DLD1 (cell line): ENCODE measurements at regions not wholly inside any gene's neighbourhood (a gene's known extent, or its start where the extent isn't known, plus 50 kb on each side); places are given as distances from the start of the nearest gene placed in this dataset.

Source experiments
- in situ Hi-C: cut with HindIII; loops from 2 replicates; pipeline ENCODE4 v1.10.0; 2017; ENCODE audit warnings: low sequenced_read_pairs

DNA sequence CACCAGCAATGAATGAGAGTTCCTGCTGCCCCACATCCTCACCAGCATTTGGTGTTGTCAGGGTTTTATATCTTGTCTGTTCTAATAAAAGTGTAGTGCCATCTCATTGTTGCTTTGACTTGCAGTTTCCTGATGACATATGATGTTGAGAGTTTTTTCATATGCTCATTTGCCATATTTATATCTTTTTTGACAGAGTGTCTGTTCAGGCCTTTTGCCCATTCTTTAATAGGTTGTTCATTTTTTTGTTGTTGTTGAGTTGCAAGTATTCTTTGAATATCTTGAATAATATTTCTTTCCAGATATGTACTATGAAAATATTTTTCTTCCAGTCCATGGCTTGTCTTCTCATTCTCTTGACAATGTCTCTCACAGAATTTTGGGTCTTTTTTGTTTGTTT lies 111.7 kb upstream of the KCNJ15 start:
- in situ Hi-C loops = no loop called here

DNA sequence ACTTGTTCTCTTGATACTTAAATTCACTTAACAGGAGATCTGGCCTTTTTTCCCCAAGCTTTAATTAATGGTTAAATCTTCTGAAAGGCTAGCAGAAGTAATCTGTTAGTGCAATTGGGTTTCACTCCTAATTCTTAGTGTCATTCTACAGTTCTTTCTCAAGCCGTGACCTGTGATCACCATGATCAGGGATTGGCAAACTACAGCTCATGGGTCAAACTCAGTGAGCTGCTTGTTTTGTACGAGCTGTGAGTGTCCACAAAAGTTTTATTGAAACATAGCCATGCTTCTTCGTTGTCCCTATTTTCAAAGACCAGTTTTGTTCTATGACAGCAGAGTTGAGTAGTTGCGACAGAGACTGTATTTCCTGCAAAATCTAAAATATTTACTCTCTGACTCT lies 109.4 kb upstream of the KCNJ15 start:
- in situ Hi-C loops = no loop called here

DNA sequence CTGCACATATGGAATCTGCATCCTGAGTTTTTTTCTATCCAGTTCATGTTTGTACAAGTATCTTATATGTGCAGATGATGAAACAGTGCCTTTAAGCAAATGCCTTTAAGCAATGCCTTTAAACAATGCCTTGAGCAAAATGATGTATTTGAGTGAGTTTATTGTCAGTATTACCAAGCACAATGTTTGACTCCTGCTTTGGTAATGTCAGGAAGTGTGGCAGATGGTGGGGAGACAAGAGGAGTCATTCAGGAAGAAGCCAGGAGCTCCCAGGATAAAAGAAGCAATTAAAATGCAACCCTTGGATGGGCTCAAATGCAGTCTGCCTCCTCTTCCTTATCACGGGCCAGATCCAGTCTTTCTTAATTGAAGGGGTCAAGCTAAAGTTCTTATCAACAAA lies 108.7 kb upstream of the KCNJ15 start:
- in situ Hi-C loops = no loop called here

DNA sequence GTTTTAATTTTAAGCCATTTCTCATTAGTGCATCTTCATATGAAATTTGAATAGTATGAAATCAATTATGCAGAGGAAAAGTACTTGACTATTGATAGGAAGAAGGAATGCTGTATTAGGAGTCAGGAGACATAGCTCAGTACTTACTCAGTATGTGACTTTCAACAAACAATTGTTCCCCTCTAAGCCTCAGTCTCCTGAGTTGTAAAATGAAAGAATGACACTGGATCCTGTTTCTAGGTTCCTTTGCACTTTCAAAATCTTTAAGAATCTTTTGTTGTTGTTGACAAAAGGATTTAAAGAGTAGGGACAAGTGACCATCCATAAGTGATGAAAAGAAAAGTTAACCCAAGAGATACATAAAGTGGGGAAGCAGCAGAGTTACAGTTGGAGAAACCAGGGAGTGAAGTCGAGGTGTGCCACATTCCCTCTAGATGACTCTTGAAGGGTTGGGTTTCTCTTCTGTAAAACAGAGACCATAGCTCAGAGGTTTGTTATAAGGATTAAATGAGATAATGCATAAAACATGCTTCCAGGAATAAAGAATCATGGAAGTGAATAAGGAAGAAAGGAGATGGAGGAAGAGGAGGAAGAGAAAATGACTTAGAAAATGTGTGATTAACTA lies 105.7 kb upstream of the KCNJ15 start:
- in situ Hi-C loops = loop anchor here (25.0 kb wide), 1 partner anchor 439 kb away; no protein-coding TSS in a partner anchor

DNA sequence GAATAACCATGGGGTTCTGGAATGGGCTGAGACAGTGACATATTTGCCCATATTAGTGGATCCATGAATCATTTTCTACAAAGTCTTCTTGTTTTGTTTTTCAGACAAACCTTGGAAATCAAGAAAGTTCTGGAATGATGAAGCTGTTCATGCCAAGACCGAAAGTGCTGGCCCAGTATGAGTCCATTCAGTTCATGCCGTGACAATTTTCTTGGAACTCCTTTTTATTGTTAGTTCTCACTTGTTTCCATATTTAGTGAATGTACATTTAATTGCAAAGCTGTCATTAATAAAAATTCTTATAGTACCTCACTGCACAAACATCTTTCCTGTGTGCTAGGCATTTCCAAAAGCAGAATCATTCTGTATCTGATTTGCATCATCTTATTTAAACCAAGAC lies 100.6 kb upstream of the KCNJ15 start:
- in situ Hi-C loops = loop anchor here (25.0 kb wide), 1 partner anchor 444 kb away; no protein-coding TSS in a partner anchor

DNA sequence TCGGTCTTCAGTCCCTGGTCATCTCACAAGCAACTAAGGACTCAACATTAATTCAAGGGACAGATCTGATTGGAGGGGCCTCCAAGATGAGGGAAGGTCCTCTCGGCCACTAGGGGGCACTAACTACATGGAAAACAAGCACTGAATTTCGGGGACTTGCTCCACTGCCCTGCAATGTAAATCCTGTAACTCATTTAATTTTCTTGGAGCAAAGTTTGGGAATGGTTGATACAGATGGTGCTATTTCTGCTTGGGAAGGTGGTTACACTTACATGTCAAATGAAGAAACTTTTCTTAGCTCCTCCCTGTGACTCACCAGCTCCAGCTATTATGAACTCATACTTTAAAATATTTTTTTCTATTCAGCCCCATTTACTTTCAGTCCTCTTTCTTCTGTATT lies 97.4 kb upstream of the KCNJ15 start:
- in situ Hi-C loops = loop anchor here (25.0 kb wide), 1 partner anchor 447 kb away; no protein-coding TSS in a partner anchor

DNA sequence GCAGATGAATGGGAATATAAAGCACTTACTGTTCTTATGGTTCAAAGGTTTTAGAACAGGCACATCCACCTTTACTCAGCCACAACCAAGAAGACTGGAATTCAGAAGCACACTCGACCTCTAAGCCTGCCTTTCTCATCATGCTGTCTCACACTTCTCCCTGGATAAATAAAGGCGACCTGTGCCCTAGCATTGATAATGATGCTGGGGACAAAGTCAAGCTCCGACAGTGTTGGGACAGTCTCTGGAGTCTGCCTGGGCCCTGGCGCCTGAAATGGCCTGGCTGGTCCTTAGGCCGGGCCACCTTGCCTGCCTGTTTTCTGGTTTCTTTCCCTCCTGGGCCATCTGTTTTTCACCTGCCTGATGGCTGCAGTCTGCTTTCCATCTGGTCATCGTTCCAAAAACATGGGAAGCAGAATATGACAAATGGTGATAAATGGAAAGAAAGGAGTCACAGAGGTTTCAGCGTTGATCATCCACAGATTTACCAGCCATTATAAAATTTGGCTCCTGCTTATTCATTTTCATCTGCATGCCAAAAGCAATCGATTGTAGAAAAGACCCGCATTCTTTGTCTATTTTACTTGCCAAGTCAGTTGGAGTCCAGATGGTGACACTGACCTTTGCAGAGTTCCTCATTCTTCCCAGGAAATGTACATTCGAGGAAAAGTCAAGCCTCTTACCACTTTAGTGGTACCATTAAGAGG lies 91.2 kb upstream of the KCNJ15 start:
- in situ Hi-C loops = loop anchor here (25.0 kb wide), 1 partner anchor 453 kb away; no protein-coding TSS in a partner anchor

DNA sequence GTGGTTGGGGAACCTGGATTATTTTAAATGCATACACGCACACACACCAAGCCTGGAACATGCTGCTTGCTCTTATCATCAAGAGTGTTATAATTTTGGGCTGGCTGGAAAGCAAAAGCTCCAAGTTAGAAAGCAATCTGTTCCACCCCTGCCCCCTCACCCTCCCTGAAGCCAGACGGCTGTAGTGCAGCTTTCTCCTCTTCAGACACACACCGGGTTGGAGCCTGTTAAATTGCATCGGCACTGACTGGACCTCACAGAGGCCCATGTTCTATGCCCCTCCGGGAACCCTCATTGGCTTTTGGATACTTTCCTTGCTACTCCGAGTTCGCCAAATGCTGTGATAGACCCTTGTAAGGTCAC lies 90.6 kb upstream of the KCNJ15 start:
- in situ Hi-C loops = loop anchor here (25.0 kb wide), 1 partner anchor 454 kb away; no protein-coding TSS in a partner anchor

DNA sequence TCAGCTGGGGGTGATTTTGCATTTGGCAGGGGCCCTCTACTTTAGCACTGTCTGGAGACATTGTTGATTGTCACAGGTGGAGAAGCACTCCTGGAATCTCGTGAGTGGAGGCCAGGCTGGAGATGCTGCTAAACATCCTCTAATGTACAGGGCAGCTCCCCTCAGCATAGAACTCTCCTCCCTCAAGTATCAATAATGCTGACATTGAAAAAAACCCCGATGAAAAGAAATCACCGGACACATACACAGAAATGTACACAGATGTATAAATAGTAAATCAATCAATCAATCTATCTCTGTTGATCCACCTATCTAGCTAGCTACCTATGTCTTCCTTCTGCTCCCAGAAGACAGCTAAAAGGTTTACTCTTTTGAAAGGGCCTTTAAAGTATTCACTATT lies 89.4 kb upstream of the KCNJ15 start:
- in situ Hi-C loops = loop anchor here (25.0 kb wide), 1 partner anchor 455 kb away; no protein-coding TSS in a partner anchor

DNA sequence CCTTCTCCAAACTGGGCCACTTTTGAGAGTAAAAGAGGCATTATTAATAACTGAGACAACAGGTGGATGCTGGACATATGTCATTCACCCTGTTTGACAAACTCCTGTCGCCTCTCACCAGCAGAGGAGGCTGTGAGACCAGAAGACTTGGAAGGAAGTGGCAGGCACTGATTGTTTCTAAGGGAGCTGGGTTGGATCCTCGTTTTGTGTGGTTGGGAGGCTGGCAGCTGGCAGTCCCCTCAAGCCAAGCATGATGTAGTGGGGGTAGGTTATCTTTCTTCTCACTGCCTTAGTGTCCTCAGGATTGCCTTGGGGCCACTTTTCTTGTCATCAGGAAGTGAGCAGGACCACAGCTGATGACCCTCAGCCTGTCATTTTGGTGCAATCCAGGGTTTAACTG lies 86.5 kb upstream of the KCNJ15 start:
- in situ Hi-C loops = loop anchor here (25.0 kb wide), 1 partner anchor 458 kb away; no protein-coding TSS in a partner anchor

DNA sequence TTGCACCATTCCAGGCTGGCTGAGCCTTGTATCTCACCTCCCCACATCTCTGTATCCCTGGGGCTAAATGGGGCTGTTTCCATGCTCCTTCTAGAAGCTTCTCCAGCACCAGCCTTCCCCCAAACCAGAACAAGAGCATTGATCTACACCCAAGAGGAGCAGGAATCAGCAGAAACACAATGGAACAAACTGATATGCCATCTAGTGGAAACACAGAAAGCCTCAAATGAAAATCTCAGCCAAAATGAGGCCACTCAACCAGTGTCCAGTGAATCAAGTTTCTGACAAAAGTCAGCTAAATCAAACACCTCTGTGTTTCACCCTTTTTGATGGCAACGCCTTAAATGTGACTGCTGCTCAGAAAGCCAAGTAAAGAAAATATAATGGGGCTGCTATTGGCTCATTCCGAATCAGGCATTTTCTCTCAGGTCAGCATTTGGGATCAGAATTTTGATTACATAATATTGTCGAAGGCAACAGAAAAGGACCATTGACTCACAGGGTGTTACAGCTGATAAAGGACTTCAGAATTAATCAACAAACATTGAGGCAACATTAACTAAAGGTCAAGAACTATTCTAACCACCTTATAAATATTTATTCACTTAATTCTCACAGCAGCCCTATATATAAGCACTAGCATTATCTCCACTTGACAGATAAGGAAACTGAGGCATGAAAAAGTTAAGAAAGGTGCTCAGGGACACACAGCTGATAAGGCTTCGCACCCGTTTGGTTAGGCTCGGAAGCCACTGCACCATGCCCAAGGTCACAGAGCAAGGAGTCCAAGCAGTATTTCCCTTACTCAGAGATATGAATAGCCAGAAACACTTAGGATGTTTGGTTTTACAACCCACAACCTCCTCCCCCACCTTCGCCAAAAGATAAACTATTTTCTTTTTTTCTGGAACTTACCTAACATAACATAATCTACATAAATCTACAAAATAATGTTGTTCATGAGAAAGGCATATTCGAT lies 85.8 kb upstream of the KCNJ15 start:
- in situ Hi-C loops = loop anchor here (25.0 kb wide), 1 partner anchor 459 kb away; no protein-coding TSS in a partner anchor

DNA sequence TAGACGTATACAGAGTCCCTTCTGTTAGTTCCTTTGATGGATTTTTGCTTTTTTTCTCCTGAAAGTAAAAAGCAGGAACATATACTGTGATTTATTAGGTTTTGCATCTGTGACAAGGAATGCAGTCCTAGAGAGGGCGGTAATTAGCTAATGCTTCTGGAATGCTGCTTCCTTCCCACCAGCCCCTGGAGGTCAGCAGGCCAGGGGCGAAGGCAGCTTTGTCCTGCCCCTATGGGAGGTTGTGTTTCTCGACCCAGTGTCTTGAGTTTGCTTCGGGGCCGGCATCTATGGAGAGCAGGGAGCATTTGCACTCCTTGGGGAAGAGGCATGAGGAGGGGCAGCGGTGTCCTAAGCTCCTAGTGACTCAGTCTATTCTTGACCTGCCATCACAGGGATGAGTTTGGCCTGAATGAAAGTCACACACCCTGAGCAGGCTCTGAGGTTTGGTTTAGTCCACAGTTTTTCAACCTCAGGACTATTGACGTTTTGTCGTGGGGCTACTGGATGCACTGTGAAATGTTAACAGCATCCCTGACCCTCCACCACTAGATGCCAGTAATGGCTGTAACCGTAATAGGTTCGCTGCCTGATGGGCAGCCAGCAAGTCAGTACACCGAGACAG lies 85.0 kb upstream of the KCNJ15 start:
- in situ Hi-C loops = loop anchor here (25.0 kb wide), 1 partner anchor 460 kb away; no protein-coding TSS in a partner anchor

DNA sequence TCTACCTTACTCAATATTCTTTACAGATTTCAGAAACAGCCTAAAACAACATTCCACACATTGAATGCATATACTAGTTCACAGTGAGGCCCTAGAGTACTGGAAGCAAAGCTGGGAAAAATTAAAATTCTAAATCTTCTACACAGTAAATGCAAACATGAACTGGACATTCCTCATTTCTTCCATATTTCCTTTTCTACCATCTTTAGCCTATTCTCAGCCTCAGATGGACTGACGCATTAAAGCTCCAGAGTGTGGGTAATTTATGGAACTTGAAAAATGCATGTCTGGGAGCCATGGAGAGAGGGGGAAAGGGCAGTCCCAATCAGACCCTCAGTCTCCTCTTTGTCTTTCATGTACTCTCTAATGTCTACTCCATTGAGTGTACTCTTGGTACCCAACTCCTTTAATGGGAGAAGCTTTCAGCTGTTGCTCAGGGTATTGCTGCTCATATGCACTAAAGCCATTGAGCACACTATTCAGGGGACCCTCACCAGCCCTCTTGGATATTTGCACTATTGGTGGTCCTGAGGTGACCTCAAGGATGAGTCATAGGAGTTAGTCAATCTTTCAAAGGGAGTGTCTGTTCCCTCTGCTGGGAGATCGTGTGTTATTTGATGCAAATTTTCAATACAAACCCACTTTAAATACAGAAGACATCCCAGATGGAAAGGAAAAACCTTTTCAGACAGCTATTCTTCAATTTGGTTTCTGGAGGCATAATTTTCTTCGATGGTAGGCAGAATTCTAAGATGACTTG lies 83.3 kb upstream of the KCNJ15 start:
- in situ Hi-C loops = loop anchor here (25.0 kb wide), 1 partner anchor 461 kb away; no protein-coding TSS in a partner anchor

DNA sequence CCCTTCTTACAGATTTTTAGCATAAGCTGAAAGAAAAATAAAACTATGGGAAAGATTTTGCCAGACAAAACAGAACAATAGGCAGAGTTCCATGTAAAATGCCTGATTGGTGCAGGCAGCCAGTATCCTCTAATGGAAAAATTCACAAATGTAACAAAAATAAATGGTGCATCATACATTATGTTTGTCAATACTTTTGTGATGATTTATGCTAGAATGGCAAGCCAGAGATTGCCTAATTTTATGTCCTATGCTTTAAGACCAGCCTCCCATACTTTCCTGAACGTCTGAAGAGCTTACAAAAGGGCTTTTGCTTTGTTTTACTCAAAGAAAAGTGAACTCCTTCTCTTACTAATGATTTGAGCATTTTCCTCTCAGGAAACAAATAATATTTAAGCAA lies 81.5 kb upstream of the KCNJ15 start:
- in situ Hi-C loops = no loop called here

DNA sequence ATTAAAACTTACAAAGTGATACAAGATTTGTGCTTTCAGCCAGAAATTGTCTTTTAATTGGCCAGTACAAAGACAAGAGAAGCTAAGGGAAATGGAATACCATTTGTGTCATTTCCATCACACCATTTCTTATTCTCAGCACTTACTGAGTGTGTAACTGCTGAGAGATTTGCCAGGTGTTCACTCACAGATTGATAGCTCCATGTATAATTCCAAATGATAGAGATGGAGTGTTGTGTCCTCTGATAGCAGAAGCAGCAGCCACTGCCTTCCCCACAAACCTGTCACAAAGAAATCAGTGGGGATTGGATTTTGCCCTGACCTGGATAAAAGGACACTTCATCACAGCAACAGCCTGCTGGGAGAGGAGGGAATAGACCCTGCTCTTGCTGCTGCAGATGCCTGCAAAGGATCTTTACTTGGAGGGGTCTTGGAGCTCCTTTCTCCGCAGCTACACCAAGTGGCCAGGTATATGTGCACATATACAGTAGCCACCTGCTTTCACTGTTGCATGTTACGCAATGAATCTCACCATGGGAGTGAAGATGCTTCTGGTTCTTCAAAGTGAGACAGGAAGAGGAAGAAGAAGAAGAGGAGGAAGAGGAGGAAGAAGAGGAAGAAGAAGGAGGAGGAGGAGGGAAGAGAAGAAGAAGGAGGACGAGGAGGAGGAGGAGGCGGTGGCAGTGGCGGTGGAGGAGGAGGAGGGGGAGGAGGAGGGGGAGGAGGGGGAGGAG lies 78.7 kb upstream of the KCNJ15 start:
- in situ Hi-C loops = no loop called here

DNA sequence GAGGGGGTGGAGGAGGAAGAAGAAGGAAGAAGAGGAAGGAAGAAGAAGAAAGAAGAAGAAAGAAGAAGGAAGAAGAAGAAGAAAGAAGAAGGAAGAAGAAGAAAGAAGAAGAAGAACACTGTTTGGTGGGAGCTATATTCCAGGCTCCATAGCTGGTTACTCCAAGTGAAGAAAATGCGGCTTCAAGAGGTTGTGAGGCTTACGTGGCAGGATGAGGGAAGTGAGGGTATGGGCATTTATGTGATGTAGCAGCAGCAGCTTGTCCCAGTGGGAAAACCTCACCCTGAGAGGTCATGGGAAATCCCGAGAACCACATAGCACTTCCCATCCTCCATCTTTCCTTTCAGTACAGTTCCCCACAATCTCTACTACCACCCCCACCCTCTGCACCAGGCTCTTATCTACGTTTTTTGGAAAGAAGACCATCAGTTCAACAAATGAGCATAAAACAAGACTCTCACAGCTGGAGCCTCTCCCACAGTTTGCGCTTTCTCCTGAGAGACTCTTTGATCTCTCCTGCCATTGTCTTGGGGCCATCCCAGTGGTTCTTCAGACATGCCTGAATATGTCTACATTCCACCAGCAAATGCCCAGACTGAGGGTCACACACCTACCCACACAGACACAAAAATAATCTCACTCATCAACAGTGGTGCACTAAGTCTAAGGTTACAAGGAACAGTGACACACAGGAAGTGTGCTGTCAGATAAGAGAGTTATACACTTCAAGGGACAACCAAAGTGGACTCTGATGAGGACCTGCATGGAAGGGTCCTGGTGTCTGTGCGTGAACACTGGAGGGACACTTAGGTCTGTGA lies 77.9 kb upstream of the KCNJ15 start:
- in situ Hi-C loops = no loop called here

DNA sequence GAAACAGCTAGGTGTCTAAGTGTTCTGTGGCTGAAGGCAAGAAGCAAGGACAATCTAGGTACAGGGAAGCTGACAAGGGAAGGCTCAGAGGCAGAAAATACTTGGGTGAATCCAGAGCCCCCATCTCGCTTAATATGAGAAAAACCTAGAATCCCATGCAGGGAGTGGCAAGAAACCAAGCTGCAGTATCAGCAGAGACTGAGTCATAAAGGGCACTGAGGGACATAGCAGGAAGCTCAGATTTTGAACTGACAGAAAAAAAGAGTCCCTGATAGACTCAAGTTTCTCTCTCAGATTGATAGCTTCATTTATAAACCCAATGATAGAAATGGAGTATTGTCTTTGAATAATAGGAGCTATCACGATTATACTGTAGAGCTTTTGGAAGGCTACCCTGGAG lies 77.3 kb upstream of the KCNJ15 start:
- in situ Hi-C loops = no loop called here

DNA sequence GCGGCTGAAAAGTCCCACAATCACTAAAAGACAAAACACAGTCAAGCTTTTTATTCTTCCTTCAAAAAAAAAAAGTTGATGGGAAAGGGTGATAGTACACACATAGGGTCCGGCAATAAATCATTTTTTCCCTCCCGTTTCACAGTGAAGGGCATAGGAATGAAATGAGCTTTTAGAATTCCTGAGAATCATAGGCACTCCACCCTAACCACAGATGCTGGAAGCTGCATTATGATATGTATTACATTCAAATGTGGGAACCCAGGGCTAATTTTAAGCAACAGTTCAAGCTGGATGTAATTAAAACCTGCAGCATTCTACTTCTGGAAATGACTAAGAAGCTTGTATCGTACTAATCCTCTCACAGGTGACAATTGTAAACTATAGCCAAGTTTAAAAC lies 75.7 kb upstream of the KCNJ15 start:
- in situ Hi-C loops = no loop called here
